ENCODE measurements at regions not wholly inside any gene's neighbourhood (a gene's known extent, or its start where the extent isn't known, plus 50 kb on each side); places are given as distances from the start of the nearest gene placed in this dataset.

- no peak for TF ChIP-seq TCF12 (IDR thresholded peaks at IDR 0.05; ENCODE audit: low read depth)
- TF ChIP-seq CEBPB (IDR thresholded peaks at IDR 0.05) = no peak
Observed at GRCh38 chr13:44303681-44304432, 69.8 kb upstream of the SERP2 start.

- TF ChIP-seq NFIC (IDR thresholded peaks at IDR 0.05) (no peak), TCF12 (IDR thresholded peaks at IDR 0.05; ENCODE audit: low read depth) (no peak), YY1 (IDR thresholded peaks at IDR 0.05; ENCODE audit: low read depth) (no peak), EGR1 (IDR thresholded peaks at IDR 0.05) (no peak), USF1 (IDR thresholded peaks at IDR 0.05) (no peak), FOXM1 (IDR thresholded peaks at IDR 0.05; ENCODE audit: borderline replicate concordance, low read depth) (no peak), RAD21 (IDR thresholded peaks at IDR 0.05; ENCODE audit: low read depth) (no peak), TAF1 (IDR thresholded peaks at IDR 0.05; ENCODE audit: low read depth) (no peak), CREB1 (IDR thresholded peaks at IDR 0.05; ENCODE audit: low read depth) (no peak), MAX (IDR thresholded peaks at IDR 0.05) (no peak), CEBPB (IDR thresholded peaks at IDR 0.05) (no peak), TEAD4 (IDR thresholded peaks at IDR 0.05) (no peak), EP300 (IDR thresholded peaks at IDR 0.05; ENCODE audit: borderline replicate concordance) (no peak), ZBTB7A (IDR thresholded peaks at IDR 0.05; ENCODE audit: low read depth) (no peak), REST (IDR thresholded peaks at IDR 0.05; ENCODE audit: low read depth) (no peak)
Observed at GRCh38 chr13:44304433-44304725, 69.2 kb upstream of the SERP2 start.

- no peak for TF ChIP-seq MAX (IDR thresholded peaks at IDR 0.05)
- no peak for TF ChIP-seq NFIC (IDR thresholded peaks at IDR 0.05)
- no peak for TF ChIP-seq CREB1 (IDR thresholded peaks at IDR 0.05; ENCODE audit: low read depth)
- TF ChIP-seq CEBPB (IDR thresholded peaks at IDR 0.05) = no peak
- TF ChIP-seq EP300 (IDR thresholded peaks at IDR 0.05; ENCODE audit: borderline replicate concordance) = no peak
- no peak for TF ChIP-seq USF1 (IDR thresholded peaks at IDR 0.05)
- no peak for TF ChIP-seq TCF12 (IDR thresholded peaks at IDR 0.05; ENCODE audit: low read depth)
- no peak for TF ChIP-seq TAF1 (IDR thresholded peaks at IDR 0.05; ENCODE audit: low read depth)
- no peak for TF ChIP-seq EGR1 (IDR thresholded peaks at IDR 0.05)
- TF ChIP-seq ZBTB7A (IDR thresholded peaks at IDR 0.05; ENCODE audit: low read depth) = no peak
- no peak for TF ChIP-seq FOXM1 (IDR thresholded peaks at IDR 0.05; ENCODE audit: borderline replicate concordance, low read depth)
Observed at GRCh38 chr13:44305286-44305685, 68.3 kb upstream of the SERP2 start.

GRCh38 chr13:44305917-44306370 lies 67.7 kb upstream of the SERP2 start:
- no peak for TF ChIP-seq MAX (IDR thresholded peaks at IDR 0.05)
- TF ChIP-seq TEAD4 (IDR thresholded peaks at IDR 0.05) = no peak
- no peak for TF ChIP-seq NFIC (IDR thresholded peaks at IDR 0.05)
- TF ChIP-seq EP300 (IDR thresholded peaks at IDR 0.05; ENCODE audit: borderline replicate concordance) = no peak
- no peak for TF ChIP-seq TCF12 (IDR thresholded peaks at IDR 0.05; ENCODE audit: low read depth)
- no peak for TF ChIP-seq REST (IDR thresholded peaks at IDR 0.05; ENCODE audit: low read depth)
- TF ChIP-seq USF1 (IDR thresholded peaks at IDR 0.05) = no peak
- TF ChIP-seq FOXM1 (IDR thresholded peaks at IDR 0.05; ENCODE audit: borderline replicate concordance, low read depth) = no peak
- no peak for TF ChIP-seq YY1 (IDR thresholded peaks at IDR 0.05; ENCODE audit: low read depth)
- TF ChIP-seq CREB1 (IDR thresholded peaks at IDR 0.05; ENCODE audit: low read depth) = no peak

- no peak for TF ChIP-seq EGR1 (IDR thresholded peaks at IDR 0.05)
- no peak for TF ChIP-seq CEBPB (IDR thresholded peaks at IDR 0.05)
- no peak for TF ChIP-seq CREB1 (IDR thresholded peaks at IDR 0.05; ENCODE audit: low read depth)
- TF ChIP-seq ZBTB7A (IDR thresholded peaks at IDR 0.05; ENCODE audit: low read depth) = no peak
- TF ChIP-seq RAD21 (IDR thresholded peaks at IDR 0.05; ENCODE audit: low read depth) = no peak
- TF ChIP-seq TAF1 (IDR thresholded peaks at IDR 0.05; ENCODE audit: low read depth) = no peak
- no peak for TF ChIP-seq TEAD4 (IDR thresholded peaks at IDR 0.05)
- TF ChIP-seq TCF12 (IDR thresholded peaks at IDR 0.05; ENCODE audit: low read depth) = no peak
- no peak for TF ChIP-seq FOXM1 (IDR thresholded peaks at IDR 0.05; ENCODE audit: borderline replicate concordance, low read depth)
- TF ChIP-seq EP300 (IDR thresholded peaks at IDR 0.05; ENCODE audit: borderline replicate concordance) = no peak
- TF ChIP-seq REST (IDR thresholded peaks at IDR 0.05; ENCODE audit: low read depth) = no peak
- no peak for TF ChIP-seq YY1 (IDR thresholded peaks at IDR 0.05; ENCODE audit: low read depth)
Observed at GRCh38 chr13:44306371-44307192, 67.0 kb upstream of the SERP2 start.
